ENCODE measurements at regions not wholly inside any gene's neighbourhood (a gene's known extent, or its start where the extent isn't known, plus 50 kb on each side); places are given as distances from the start of the nearest gene placed in this dataset.

- CTCF ChIA-PET (ENCODE audit: low intra/inter-chr PET ratio, low total read pairs): no interaction called here
- BruUV-seq (replicated peaks): no TSS peak
- no peak for FAIRE-seq
Measured at GRCh38 chr6:167530951-167531350, 206.1 kb downstream of the TTLL2 start.

GRCh38 chr6:167532410-167533288, 207.8 kb downstream of the TTLL2 start:
- peaks cover 40% of the 10 kb centered on the region for H3K4me1 ChIP-seq (ENCODE audit: insufficient read depth, low read length)
- intact Hi-C loops (cut with micrococcal nuclease; ENCODE audit: unreplicated experiment) (no loop called here), in situ Hi-C loops (cut with HindIII; ENCODE audit: extremely low pct_ligation_motif_present, low pct_unique_long_range_greater_than_20kb) (no loop called here)
- H3K27me3 ChIP-seq (ENCODE audit: control insufficient read depth in 1 of 2, insufficient read depth in 2 of 2, low read length in 2 of 2): peaks cover 0 to 19% of the 10 kb centered on the region in 2 experiments; a peak in 4 of 5 replicates
- no peak overlapping the region for H3K9ac ChIP-seq (ENCODE audit: insufficient read depth, low read depth, low read length)
- no peak overlapping the region for H2AFZ ChIP-seq (ENCODE audit: low read length)
- no peaks in the 10 kb centered on the region for H4K20me1 ChIP-seq (ENCODE audit: insufficient read depth, low read length)
- peak overlapping the region in 1 of 3 experiments; percentile 11; a peak in 1 of 6 replicates for H3K4me3 ChIP-seq (replicated peaks in 1 of 3; ENCODE audit: insufficient read depth in 1 of 3, low read depth in 2 of 3, low read length in 3 of 3)
- BruUV-seq (replicated peaks): no TSS peak
- POLR2A ChIA-PET: interaction anchor here (0.7 to 1.4 kb wide), 2 partner anchors 8 to 27 kb away, joined by 3 read pairs; no protein-coding TSS in a partner anchor
- TF ChIP-seq KDM4B (CRISPR knock-in tag; IDR thresholded peaks at IDR 0.05) (no peak), ZNF598 (CRISPR knock-in tag; IDR thresholded peaks at IDR 0.05; ENCODE audit: borderline replicate concordance) (0 out of 2 replicates have a peak, but pooled peaks have one; percentile 2), PITX1 (CRISPR knock-in tag; IDR thresholded peaks at IDR 0.05) (0 out of 2 replicates have a peak, but pooled peaks have one; percentile 19)
- DNase-seq (ENCODE audit: low spot score): no peak
- no peak overlapping the region for H3K27ac ChIP-seq (ENCODE audit: extremely low read length, insufficient read depth, low read length)
- FAIRE-seq: no peak
- ATAC-seq: no peak
- H3K79me2 ChIP-seq (ENCODE audit: insufficient read depth, low read length): no peaks in the 10 kb centered on the region
- H3K36me3 ChIP-seq (replicated peaks in 1 of 2; ENCODE audit: control insufficient read depth in 1 of 2, insufficient read depth in 2 of 2, low read length in 2 of 2): no peaks in the 10 kb centered on the region
- H3K4me2 ChIP-seq (ENCODE audit: low read depth, low read length): no peak overlapping the region; the same call in 1 of the 2 replicates
- peaks cover 8% of the 10 kb centered on the region; the same call in 1 of the 2 replicates for H3K9me3 ChIP-seq (ENCODE audit: low read length)
- CTCF ChIA-PET (ENCODE audit: low intra/inter-chr PET ratio, low total read pairs): no interaction called here
- WGBS (ENCODE audit: low lambda C conversion rate): 52% methylated on average over 17 of the region's 17 CpGs

More at GRCh38 chr6:167530951-167531350, 206.1 kb downstream of the TTLL2 start:
- ATAC-seq (no peak), DNase-seq (ENCODE audit: low spot score) (no peak)
- H3K4me1 ChIP-seq (ENCODE audit: insufficient read depth, low read length): peaks cover 40% of the 10 kb centered on the region
- H4K20me1 ChIP-seq (ENCODE audit: insufficient read depth, low read length): no peaks in the 10 kb centered on the region
- no peak overlapping the region for H3K4me3 ChIP-seq (replicated peaks in 1 of 3; ENCODE audit: insufficient read depth in 1 of 3, low read depth in 2 of 3, low read length in 3 of 3)
- peaks cover 0 to 18% of the 10 kb centered on the region in 2 experiments; a peak in 4 of 5 replicates for H3K27me3 ChIP-seq (ENCODE audit: control insufficient read depth in 1 of 2, insufficient read depth in 2 of 2, low read length in 2 of 2)
- TF ChIP-seq ZNF768 (CRISPR knock-in tag; IDR thresholded peaks at IDR 0.05) (peak; percentile 47; the same call in 1 of the 2 replicates), AGO1 (IDR thresholded peaks at IDR 0.05; ENCODE audit: low read depth, low read length, poor library complexity, severe bottlenecking) (no peak), E2F5 (CRISPR knock-in tag; conservative IDR thresholded peaks at IDR 0.05) (no peak)
- H3K27ac ChIP-seq (ENCODE audit: extremely low read length, insufficient read depth, low read length): no peak overlapping the region
- H2AFZ ChIP-seq (ENCODE audit: low read length): no peak overlapping the region
- POLR2A ChIA-PET: interaction anchor here (1.2 to 1.4 kb wide), 2 partner anchors 16 to 29 kb away, joined by 3 to 4 read pairs; no protein-coding TSS in a partner anchor
- intact Hi-C loops (cut with micrococcal nuclease; ENCODE audit: unreplicated experiment): no loop called here
- H3K79me2 ChIP-seq (ENCODE audit: insufficient read depth, low read length): no peaks in the 10 kb centered on the region
- no peak overlapping the region for H3K9ac ChIP-seq (ENCODE audit: insufficient read depth, low read depth, low read length)
- H3K9me3 ChIP-seq (ENCODE audit: low read length): peaks cover 8% of the 10 kb centered on the region; the same call in 1 of the 2 replicates
- H3K4me2 ChIP-seq (ENCODE audit: low read depth, low read length): no peak overlapping the region
- WGBS (ENCODE audit: low lambda C conversion rate): 78% methylated on average over 16 of the region's 16 CpGs
- H3K36me3 ChIP-seq (replicated peaks in 1 of 2; ENCODE audit: control insufficient read depth in 1 of 2, insufficient read depth in 2 of 2, low read length in 2 of 2): no peaks in the 10 kb centered on the region
- in situ Hi-C loops (cut with HindIII; ENCODE audit: extremely low pct_ligation_motif_present, low pct_unique_long_range_greater_than_20kb): no loop called here
